HTR-8/SVneo (cell line): ENCODE measurements at regions not wholly inside any gene's neighbourhood (a gene's known extent, or its start where the extent isn't known, plus 50 kb on each side); places are given as distances from the start of the nearest gene placed in this dataset.
A peak's percentile ranks its signal among the peaks of the same experiment; 100 is the strongest.

Experiments
- DNase-seq: peaks from one replicate; pipeline ENCODE4 v3.0.0; 2011; ENCODE audit warnings: low spot score, mixed read lengths; ENCODE audit not compliant: insufficient read length
- FAIRE-seq: peaks from 2 replicates; lab custom pipeline; 2011; peaks lifted over from hg19 to GRCh38; lab: Jason Lieb, UNC

GRCh38 chr5:115381911-115382662 lies 85.6 kb upstream of the CCDC112 start:
- DNase-seq (no peak), FAIRE-seq (no peak)

- FAIRE-seq, result no peak
- no peak for DNase-seq
Measured at GRCh38 chr5:115379622-115380344, 83.3 kb upstream of the CCDC112 start.

- no peak for FAIRE-seq
- no peak for DNase-seq
Measured at GRCh38 chr5:115378754-115379153, 82.3 kb upstream of the CCDC112 start.

- DNase-seq, result peak; percentile 56
- no peak for FAIRE-seq
Measured at GRCh38 chr5:115377468-115378217, 81.2 kb upstream of the CCDC112 start.

- DNase-seq (no peak), FAIRE-seq (no peak)
Measured at GRCh38 chr5:115375893-115376292, 79.4 kb upstream of the CCDC112 start.

- FAIRE-seq, result peak; percentile 4
- DNase-seq, result no peak
Measured at GRCh38 chr5:115374057-115374775, 77.8 kb upstream of the CCDC112 start.

GRCh38 chr5:115372146-115372545 lies 75.7 kb upstream of the CCDC112 start:
- no peak for FAIRE-seq
- no peak for DNase-seq

GRCh38 chr5:115369430-115370144 lies 73.1 kb upstream of the CCDC112 start:
- no peak for DNase-seq
- FAIRE-seq, result no peak

GRCh38 chr5:115366223-115366622 lies 69.8 kb upstream of the CCDC112 start:
- DNase-seq, result peak; percentile 86
- FAIRE-seq, result peak; percentile 94

- FAIRE-seq (no peak), DNase-seq (no peak)
Measured at GRCh38 chr5:115363879-115364278, 67.4 kb upstream of the CCDC112 start.

- no peak for DNase-seq
- FAIRE-seq, result no peak
Measured at GRCh38 chr5:115360046-115360685, 63.7 kb upstream of the CCDC112 start.

GRCh38 chr5:115355767-115356381 lies 59.4 kb upstream of the CCDC112 start:
- FAIRE-seq (no peak), DNase-seq (no peak)

- DNase-seq (no peak), FAIRE-seq (no peak)
Measured at GRCh38 chr5:115355095-115355494, 58.6 kb upstream of the CCDC112 start.

- FAIRE-seq, result no peak
- DNase-seq, result no peak
Measured at GRCh38 chr5:115354246-115354645, 57.8 kb upstream of the CCDC112 start.

- FAIRE-seq (no peak), DNase-seq (no peak)
Measured at GRCh38 chr5:115352571-115352970, 56.1 kb upstream of the CCDC112 start.

GRCh38 chr5:115351356-115352195 lies 55.1 kb upstream of the CCDC112 start:
- DNase-seq (no peak), FAIRE-seq (no peak)

GRCh38 chr5:115350894-115351293 lies 54.4 kb upstream of the CCDC112 start:
- FAIRE-seq (no peak), DNase-seq (no peak)
